ENCODE measurements at regions not wholly inside any gene's neighbourhood (a gene's known extent, or its start where the extent isn't known, plus 50 kb on each side); places are given as distances from the start of the nearest gene placed in this dataset.

- Histone ChIP-seq H3K4me2 (ENCODE audit: control insufficient read depth, insufficient read depth) (no peak overlapping the region), H3K79me2 (ENCODE audit: control insufficient read depth, insufficient read depth, low read length) (no peaks in the 10 kb centered on the region), H3K9me3 (replicated peaks; ENCODE audit: control insufficient read depth, insufficient read depth, low read length) (no peaks in the 10 kb centered on the region), H2AFZ (ENCODE audit: control insufficient read depth, low read depth, low read length) (no peak overlapping the region), H3K4me3 (no peak overlapping the region), H3K27me3 (replicated peaks in 1 of 2; ENCODE audit: control insufficient read depth in 2 of 2, insufficient read depth in 2 of 2, low read length in 1 of 2) (no peaks in the 10 kb centered on the region), H3K36me3 (ENCODE audit: control insufficient read depth in 2 of 2, insufficient read depth in 2 of 2, low read length in 1 of 2) (no peaks in the 10 kb centered on the region), H3K27ac (ENCODE audit: control insufficient read depth, insufficient read depth) (no peak overlapping the region), H3K4me1 (ENCODE audit: control insufficient read depth, insufficient read depth, low read length) (no peaks in the 10 kb centered on the region), H4K20me1 (ENCODE audit: control insufficient read depth, insufficient read depth) (no peaks in the 10 kb centered on the region), H3K9ac (ENCODE audit: control insufficient read depth, insufficient read depth, low read length) (no peak overlapping the region)
- no TSS peak for BruUV-seq (replicated peaks)
- TF ChIP-seq ELK1 (IDR thresholded peaks at IDR 0.05; ENCODE audit: low read depth, low read length) = no peak
- TF ChIP-seq RAD21 (IDR thresholded peaks at IDR 0.05; ENCODE audit: insufficient read depth, low read depth, low read length) = peak; percentile 77
- TF ChIP-seq TBL1XR1 (IDR thresholded peaks at IDR 0.05; ENCODE audit: low read depth, low read length) = no peak
- TF ChIP-seq BMI1 (IDR thresholded peaks at IDR 0.05; ENCODE audit: borderline replicate concordance) = no peak
- TF ChIP-seq CTCF (IDR thresholded peaks at IDR 0.05 in 2 of 3, conservative IDR thresholded peaks at IDR 0.05 in 1 of 3; ENCODE audit: control insufficient read depth in 2 of 3, extremely low read depth in 1 of 3, insufficient read depth in 1 of 3, low read depth in 3 of 3, low read length in 3 of 3) = peak; percentile 52 to 64 (median 53); a peak in 5 of 6 replicates
- TF ChIP-seq EZH2 (IDR thresholded peaks at IDR 0.05; ENCODE audit: borderline replicate concordance, control insufficient read depth, low read depth, low read length) = no peak
- no peak for TF ChIP-seq HDGF (IDR thresholded peaks at IDR 0.05)
- no peak for TF ChIP-seq SMARCA5 (IDR thresholded peaks at IDR 0.05)
- no peak for TF ChIP-seq SUPT20H (IDR thresholded peaks at IDR 0.05; ENCODE audit: borderline replicate concordance, control insufficient read depth, low read depth, low read length)
- TF ChIP-seq SMC3 (IDR thresholded peaks at IDR 0.05; ENCODE audit: borderline replicate concordance, low read length) = peak; percentile 75
- in situ Hi-C loops (cut with MboI) = loop anchor here (5.0 to 10.0 kb wide), 2 partner anchors 280 to 368 kb away; no protein-coding TSS in a partner anchor
- ATAC-seq (peak; percentile 82), DNase-seq (ENCODE audit: low read depth, low spot score) (peak; percentile 5), FAIRE-seq (peak; percentile 91)
- 0% methylated on average over 5 of the region's 5 CpGs for WGBS (ENCODE audit: insufficient coverage, insufficient replicate concordance, low lambda C conversion rate, missing lambda C conversion rate)
- ChIA-PET SMC1A (ENCODE audit: uncharacterized antibody, unreplicated experiment) (interaction anchor here (0.8 to 2.8 kb wide), 6 partner anchors 14 to 673 kb away, joined by 3 to 14 read pairs (median 3); no protein-coding TSS in a partner anchor), POLR2A (no interaction called here), CTCF (interaction anchor here (0.6 to 3.8 kb wide), 14 partner anchors 10 to 1501 kb away, joined by 3 to 29 read pairs (median 4); no protein-coding TSS in a partner anchor), RAD21 (ENCODE audit: unreplicated experiment) (interaction anchor here (0.6 to 2.0 kb wide), 3 partner anchors 279 to 369 kb away, joined by 3 to 13 read pairs (median 5); no protein-coding TSS in a partner anchor)
- intact Hi-C loops (cut with micrococcal nuclease; ENCODE audit: unreplicated experiment) = loop anchor here (1.0 kb wide), 2 partner anchors 284 to 368 kb away; no protein-coding TSS in a partner anchor
These were observed 633.2 kb upstream of the PKDCC start for GRCh38 chr2:41414486-41415230.

Data from GM12878 (cell line).